Cardiac muscle cell (in vitro differentiated cells and primary cell): ENCODE measurements at regions not wholly inside any gene's neighbourhood (a gene's known extent, or its start where the extent isn't known, plus 50 kb on each side); places are given as distances from the start of the nearest gene placed in this dataset.

Experiments used
- DNase-seq, 2 donors: peaks; one replicate each; pipeline versions ENCODE4 v3.0.0 to v3.0.0-alpha.2; 2010 to 2017; ENCODE audit warnings: low read depth in 1 of 2, low spot score in 1 of 2
- H3K27ac ChIP-seq: fragments of 200-600 bp; sonication (generic); 2 replicates; pipeline ENCODE4 v1.5.1; 2016
- H3K27me3 ChIP-seq: fragments of 200-600 bp; sonication (generic); 2 replicates; pipeline ENCODE4 v1.6.0; 2016; ENCODE audit warnings: control low read depth
- H3K36me3 ChIP-seq: fragments of 200-600 bp; sonication (generic); 2 replicates; pipeline ENCODE4 v1.5.1; 2016; ENCODE audit warnings: control low read depth
- H3K4me1 ChIP-seq: fragments of 200-600 bp; sonication (generic); 2 replicates; pipeline ENCODE4 v1.8.1; 2017; ENCODE audit warnings: low read depth, mild to moderate bottlenecking, mixed run types
- H3K4me3 ChIP-seq: fragments of 200-600 bp; sonication (generic); 2 replicates; pipeline ENCODE4 v1.5.1; 2016; ENCODE audit warnings: mild to moderate bottlenecking
- H3K9me3 ChIP-seq: fragments of 200-600 bp; sonication (generic); 2 replicates; pipeline ENCODE4 v1.5.1; 2017; ENCODE audit warnings: low read depth, mild to moderate bottlenecking, control low read depth
- TF ChIP-seq, protein P1 (sequence below): IDR thresholded peaks from 2 replicates; pipeline ENCODE4 v1.5.1; 2012; ENCODE audit warnings: low read depth, mild to moderate bottlenecking, low read length

DNA sequence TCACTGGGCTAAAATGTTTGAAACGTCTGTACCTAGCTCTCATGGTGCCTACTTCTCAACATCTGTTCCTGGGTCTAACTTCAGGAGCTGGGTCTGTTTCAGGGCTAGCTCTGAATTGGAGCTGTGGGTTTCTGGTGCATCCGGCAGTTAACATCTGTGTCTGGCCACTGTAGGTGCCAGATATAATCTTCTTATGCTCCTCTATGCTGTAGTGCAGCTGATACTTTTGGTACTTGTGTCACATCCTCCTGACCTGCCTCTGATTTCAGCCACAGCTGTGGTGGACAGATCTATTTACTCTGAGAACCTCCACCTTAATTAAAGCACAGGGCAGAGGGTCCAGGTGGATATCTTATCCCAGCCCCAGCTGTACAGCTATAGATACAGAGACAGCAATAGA, 496.5 kb upstream of the CDH11 start:
- TF ChIP-seq, protein P1, sequence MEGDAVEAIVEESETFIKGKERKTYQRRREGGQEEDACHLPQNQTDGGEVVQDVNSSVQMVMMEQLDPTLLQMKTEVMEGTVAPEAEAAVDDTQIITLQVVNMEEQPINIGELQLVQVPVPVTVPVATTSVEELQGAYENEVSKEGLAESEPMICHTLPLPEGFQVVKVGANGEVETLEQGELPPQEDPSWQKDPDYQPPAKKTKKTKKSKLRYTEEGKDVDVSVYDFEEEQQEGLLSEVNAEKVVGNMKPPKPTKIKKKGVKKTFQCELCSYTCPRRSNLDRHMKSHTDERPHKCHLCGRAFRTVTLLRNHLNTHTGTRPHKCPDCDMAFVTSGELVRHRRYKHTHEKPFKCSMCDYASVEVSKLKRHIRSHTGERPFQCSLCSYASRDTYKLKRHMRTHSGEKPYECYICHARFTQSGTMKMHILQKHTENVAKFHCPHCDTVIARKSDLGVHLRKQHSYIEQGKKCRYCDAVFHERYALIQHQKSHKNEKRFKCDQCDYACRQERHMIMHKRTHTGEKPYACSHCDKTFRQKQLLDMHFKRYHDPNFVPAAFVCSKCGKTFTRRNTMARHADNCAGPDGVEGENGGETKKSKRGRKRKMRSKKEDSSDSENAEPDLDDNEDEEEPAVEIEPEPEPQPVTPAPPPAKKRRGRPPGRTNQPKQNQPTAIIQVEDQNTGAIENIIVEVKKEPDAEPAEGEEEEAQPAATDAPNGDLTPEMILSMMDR: no peak
- H3K4me3 ChIP-seq: no peak overlapping the region
- no peak for DNase-seq
- no peaks in the 10 kb centered on the region for H3K36me3 ChIP-seq
- H3K4me1 ChIP-seq: peaks cover 5% of the 10 kb centered on the region
- no peaks in the 10 kb centered on the region for H3K9me3 ChIP-seq
- no peaks in the 10 kb centered on the region for H3K27me3 ChIP-seq
- H3K27ac ChIP-seq: no peak overlapping the region

DNA sequence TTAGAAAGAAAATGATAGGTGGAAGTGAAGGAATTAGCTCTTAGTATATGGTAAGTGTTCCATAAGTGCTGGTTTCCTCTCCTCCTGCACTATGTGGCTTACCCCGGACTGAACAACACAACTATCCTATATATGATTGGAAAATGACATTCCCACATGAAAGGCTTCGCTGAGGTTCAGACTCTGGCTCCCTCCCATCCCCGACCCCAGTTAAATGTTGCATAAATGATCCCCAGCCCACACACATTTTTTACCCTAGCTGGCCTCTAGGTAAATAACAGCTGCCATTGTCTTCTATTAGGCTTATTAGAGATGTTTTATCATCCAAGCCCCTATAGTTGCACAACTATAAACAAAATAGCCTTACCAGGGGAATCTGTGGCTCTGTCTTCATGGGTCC, 495.6 kb upstream of the CDH11 start:
- H3K4me3 ChIP-seq: no peak overlapping the region
- no peaks in the 10 kb centered on the region for H3K27me3 ChIP-seq
- H3K27ac ChIP-seq: no peak overlapping the region
- H3K9me3 ChIP-seq: no peaks in the 10 kb centered on the region
- peak in 1 of 2 donors; percentile 13 for DNase-seq
- TF ChIP-seq, protein P1: no peak
- H3K36me3 ChIP-seq: no peaks in the 10 kb centered on the region
- peaks cover 5% of the 10 kb centered on the region for H3K4me1 ChIP-seq

DNA sequence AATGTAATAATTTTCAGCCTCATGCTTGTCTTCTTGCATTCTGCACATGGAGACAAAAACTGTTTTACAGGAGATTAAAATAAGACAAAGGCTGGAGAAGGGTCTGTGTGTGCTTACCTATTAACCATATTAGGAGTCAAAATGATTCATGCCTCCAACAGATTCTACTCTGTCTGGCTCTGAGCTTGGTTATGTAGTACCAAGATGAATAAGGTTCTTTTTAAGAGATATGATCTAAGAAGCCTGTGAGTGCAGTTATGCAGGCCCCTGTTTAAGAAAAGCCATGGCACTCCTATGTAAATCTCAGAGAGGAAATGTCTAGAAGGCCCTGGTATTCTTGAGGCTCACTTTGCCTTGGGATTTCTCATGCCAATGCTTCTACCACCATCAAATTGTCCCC, 486.6 kb upstream of the CDH11 start:
- H3K4me1 ChIP-seq: no peaks in the 10 kb centered on the region
- H3K36me3 ChIP-seq: no peaks in the 10 kb centered on the region
- H3K27ac ChIP-seq: no peak overlapping the region
- no peak overlapping the region for H3K4me3 ChIP-seq
- TF ChIP-seq, protein P1: no peak
- DNase-seq: no peak
- H3K27me3 ChIP-seq: no peaks in the 10 kb centered on the region
- no peaks in the 10 kb centered on the region for H3K9me3 ChIP-seq

DNA sequence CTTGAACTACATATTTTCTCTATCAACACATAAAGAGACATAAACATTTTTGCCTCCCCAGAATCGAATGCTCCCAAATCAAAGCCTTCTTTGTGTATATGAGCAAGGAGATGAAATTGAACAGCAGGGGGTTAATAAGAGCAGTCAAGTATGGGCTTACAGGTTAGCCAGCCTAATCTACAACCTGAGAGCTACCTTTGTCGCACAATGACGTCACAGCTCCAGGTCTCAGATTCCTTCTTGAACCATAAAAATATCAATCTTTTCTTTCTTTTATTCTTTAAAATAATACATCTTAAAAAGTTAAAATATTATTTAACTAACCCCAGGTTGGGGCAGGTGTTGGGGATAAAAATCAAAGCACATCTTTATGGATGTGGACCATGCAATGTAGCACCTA, 482.9 kb upstream of the CDH11 start:
- TF ChIP-seq, protein P1: no peak
- no peak for DNase-seq
- no peak overlapping the region for H3K4me3 ChIP-seq

DNA sequence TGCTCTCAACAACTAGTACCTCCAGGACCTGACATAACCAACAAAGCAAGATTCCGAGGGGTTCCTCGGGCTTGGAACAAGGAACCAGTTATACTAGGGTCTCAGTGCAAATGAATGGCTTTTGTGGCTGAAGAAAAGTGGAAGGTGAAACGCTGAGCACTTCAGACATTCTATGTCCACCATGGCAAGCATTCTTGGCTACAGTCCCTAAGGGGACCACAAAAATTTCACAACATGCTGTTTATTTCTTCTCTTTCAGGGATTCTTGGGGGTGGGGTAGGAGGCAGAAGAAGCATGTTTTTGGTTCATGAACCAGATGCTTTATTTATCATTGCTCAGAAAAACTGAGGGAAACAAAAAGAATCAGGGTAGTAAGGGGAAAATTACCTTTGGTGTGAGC, 479.9 kb upstream of the CDH11 start:
- Histone ChIP-seq H3K9me3 (no peaks in the 10 kb centered on the region), H3K27me3 (no peaks in the 10 kb centered on the region), H3K4me1 (no peaks in the 10 kb centered on the region), H3K4me3 (no peak overlapping the region), H3K36me3 (no peaks in the 10 kb centered on the region), H3K27ac (no peak overlapping the region)
- peak in 1 of 2 donors; percentile 70 for DNase-seq
- TF ChIP-seq, protein P1: no peak

More for the DNA sequence above, 482.9 kb upstream of the CDH11 start:
- Histone ChIP-seq H3K9me3 (no peaks in the 10 kb centered on the region), H3K36me3 (no peaks in the 10 kb centered on the region), H3K27ac (no peak overlapping the region), H3K27me3 (no peaks in the 10 kb centered on the region), H3K4me1 (no peaks in the 10 kb centered on the region)

DNA sequence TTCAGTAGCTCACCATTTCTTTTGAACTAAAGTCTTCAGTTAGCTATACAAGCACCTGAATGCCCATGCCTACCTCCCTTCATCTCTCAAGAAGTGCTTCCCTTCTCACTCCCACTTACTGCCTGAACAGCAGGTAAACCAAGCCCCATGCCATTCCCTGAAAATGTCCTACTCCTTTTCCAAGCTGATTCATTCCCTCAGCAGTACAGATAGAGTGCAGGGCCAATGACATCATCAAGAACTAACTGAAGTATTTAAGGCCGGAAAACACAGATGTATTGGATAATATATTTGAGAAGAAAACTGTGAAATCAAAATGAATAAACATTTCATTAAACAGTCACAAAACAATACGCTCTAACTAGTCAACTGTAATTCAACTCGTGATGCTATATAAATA, 478.8 kb upstream of the CDH11 start:
- Histone ChIP-seq H3K4me1 (no peaks in the 10 kb centered on the region), H3K27me3 (no peaks in the 10 kb centered on the region), H3K4me3 (no peak overlapping the region), H3K9me3 (no peaks in the 10 kb centered on the region), H3K27ac (no peak overlapping the region), H3K36me3 (no peaks in the 10 kb centered on the region)
- peak in 1 of 2 donors; percentile 13 for DNase-seq
- TF ChIP-seq, protein P1: no peak
